HG02981 (cell line): ENCODE measurements at regions not wholly inside any gene's neighbourhood (a gene's known extent, or its start where the extent isn't known, plus 50 kb on each side); places are given as distances from the start of the nearest gene placed in this dataset.

Experiments
- ATAC-seq: cut with Tn5 transposase; IDR thresholded peaks from one replicate; pipeline ENCODE4 v1.9.1; 2021; ENCODE audit warnings: mild to moderate bottlenecking, moderate library complexity; ENCODE audit not compliant: unreplicated experiment

DNA sequence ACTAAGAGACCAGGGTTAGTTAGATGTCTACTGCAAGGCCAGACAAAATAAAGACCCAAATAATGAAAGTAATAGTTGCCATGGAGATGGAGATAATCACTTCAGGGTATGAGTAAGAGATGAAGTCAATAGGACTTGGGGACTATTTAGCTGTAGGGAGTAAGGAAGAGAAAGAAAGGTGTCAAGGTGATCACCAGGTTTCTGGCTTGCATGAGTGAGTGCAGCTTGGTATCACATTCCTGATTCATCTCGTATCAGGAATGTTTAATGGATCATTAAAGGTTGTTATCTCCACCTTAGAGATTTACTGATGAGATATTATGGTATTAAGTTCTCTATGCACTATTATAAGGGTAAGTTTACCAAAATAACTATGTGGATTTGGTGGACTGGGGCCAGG, 357.4 kb upstream of the ATP11B start:
- no peak for ATAC-seq

DNA sequence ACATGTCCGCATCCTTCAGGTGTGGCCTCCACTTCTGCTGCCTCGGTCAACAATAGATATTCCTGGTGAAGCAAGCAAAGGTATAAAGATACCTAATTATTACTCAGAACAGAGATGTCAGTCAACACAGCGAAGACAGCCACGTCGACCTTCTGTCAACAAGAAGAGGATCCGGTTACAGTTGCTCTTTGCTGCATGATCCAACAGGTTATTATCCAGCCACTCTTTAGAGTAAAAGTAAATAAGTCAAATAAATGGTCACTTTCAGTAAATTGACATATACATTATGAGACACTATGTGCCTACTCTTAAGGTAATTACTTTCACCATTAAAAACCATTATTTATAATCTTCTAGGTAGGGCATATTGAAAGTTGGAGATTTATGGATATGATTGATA, 356.8 kb upstream of the ATP11B start:
- ATAC-seq: no peak

DNA sequence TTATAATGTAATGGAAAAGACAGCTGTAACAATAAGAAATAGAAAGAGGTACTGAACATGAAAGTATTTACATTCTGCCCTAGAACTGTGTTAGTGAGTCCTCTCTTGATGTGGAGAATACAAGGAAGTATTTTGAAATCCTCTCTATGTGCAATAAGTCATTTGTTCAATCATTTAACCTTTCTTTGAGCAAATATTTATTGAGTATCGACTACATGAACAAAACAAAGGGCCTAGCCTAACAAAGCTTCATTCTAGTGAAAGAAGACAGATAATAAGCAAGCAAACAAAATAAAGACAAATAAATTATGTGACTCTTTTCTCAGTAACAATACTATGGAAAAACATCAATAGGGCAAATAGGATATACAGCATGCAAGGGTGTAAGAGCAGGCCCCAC, 354.9 kb upstream of the ATP11B start:
- no peak for ATAC-seq

GRCh38 chr3:182440101-182440500, 353.2 kb upstream of the ATP11B start:
- ATAC-seq: no peak

GRCh38 chr3:182445576-182445975, 347.7 kb upstream of the ATP11B start:
- no peak for ATAC-seq

DNA sequence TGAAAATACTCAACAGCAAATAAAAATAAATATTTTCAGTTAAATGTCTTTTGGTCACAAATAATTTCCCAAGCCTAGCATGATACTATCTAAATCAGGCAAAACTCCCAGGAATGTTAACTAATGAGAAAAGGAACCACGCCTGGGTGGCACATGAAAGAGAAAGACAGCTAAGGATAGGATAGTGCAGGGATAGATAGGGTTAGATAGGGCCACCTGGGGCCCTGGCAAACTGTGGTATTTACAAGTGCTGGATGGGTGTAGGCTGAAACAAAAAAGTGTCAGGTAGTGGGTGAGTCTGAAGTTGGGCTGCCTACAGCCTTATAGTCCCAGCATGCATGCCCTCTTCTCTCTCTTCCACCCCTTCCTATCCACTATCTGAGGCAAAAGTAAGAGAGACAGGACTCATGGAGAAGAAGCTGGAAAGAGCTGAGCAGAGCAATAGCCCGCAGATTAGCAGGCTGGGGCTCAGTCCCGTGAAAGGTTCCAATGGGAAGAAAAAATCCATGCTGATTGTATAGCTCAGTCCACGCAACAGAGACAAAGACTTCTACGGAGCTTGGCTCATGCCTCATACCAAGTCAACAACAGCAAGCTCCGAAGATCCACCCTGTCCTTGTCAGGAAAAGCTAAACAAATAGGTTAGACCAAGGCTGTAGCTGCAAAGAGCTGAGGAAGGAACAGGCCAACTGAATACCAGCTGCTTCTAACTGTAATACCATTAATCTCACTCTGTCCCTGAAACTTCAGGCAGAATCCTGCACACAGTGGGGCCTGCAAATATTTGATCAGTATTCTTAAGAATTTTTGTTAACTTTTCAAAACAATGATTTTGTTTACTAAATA, 342.1 kb upstream of the ATP11B start:
- no peak for ATAC-seq

DNA sequence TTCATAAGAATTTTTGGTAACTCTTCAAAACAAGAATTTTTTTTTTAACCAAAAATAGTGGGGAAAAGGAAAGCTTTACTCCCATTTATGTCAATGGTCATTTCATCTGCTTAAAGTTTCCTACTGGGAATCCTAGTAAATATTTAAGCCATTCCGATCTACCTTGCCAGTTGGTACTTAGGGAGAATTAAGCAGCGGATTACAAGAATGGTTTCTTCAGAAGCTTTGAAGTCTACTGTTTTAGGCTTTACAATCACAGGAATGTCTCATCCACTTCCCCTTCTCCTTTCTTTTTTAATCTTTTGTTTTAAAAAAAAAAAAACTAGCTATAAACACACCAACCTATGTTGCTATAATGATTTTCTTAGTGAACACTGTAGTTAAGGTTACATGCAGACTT, 341.4 kb upstream of the ATP11B start:
- no peak for ATAC-seq

DNA sequence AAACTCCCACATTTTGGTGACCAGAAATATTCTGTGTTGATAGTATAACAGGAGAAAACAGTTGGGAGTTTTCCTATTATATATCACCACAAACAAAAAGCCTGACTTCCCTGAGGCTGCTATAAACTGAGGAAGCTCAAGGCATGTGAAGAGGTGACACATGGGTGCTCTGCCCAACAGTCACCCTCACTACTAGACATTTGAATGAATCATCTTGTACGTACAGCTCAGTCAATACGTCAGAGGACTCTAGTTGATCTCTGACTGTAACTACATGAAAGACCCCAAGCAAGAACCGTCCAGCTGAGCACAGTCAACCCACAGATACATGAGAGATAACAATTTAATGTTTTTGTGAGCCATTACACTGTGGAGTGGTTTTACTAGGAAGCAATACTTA, 338.3 kb upstream of the ATP11B start:
- ATAC-seq: no peak

GRCh38 chr3:182460303-182460702, 333.0 kb upstream of the ATP11B start:
- no peak for ATAC-seq

DNA sequence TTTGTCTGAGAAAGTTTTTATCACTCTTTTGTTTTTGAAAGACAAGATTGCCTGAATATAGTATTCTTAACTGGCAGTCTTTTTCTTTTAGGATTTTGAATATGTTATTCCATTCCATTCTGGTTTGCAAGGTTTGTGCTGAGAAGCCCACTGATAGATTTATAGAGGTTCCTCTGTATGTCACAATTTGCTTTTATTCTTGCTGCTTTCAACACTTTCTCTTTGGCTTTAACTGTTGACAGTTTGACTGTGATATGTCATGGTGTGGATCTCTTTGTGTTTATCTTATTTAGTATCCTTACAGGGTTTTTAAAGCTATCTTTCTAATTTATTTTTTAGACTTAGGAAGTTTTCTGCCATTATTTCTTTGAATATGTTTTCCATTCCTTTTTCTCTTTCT, 331.2 kb upstream of the ATP11B start:
- no peak for ATAC-seq

GRCh38 chr3:182464513-182465145, 328.7 kb upstream of the ATP11B start:
- no peak for ATAC-seq

DNA sequence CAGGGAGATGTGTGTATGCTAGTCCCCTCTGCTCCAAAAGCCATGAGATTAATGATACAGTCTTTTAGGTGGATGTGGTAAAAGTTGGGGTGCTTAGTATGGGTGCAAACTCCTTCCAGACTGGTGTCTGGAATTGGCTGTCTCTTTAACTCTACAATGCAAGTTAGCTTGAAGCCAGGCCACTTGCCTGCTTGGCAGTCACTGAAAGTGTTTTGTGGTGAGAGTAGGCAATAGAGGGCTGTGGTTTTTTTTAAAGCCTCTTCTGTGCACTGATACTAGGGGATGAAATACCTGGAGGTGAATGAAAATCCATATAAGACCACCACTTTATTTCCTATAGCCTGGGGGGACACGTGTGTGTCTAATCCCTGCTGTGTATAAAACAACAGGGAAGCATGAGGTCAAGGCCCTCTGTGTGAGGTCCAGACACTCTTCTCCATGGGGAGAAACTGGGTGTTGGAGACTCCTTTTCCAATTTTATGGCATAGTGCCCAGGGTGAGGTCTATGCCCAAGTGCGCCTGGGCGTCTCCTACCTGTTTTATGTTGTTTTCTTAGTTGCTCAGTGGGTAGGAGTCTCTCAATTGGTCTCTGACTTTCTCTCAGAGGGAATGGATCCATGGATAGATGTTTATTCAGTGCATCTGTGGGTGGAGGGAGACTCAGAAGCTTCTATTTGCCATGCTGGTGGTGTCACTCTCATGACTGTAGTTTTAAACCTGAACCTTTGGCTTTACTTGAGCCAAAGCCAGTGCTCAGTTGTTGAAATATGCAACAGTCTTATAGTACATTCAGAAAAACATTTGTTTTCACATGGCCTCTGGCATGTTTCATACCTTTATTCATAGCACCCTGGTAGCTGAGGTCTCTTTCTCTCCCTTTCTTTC, 327.8 kb upstream of the ATP11B start:
- ATAC-seq: no peak

DNA sequence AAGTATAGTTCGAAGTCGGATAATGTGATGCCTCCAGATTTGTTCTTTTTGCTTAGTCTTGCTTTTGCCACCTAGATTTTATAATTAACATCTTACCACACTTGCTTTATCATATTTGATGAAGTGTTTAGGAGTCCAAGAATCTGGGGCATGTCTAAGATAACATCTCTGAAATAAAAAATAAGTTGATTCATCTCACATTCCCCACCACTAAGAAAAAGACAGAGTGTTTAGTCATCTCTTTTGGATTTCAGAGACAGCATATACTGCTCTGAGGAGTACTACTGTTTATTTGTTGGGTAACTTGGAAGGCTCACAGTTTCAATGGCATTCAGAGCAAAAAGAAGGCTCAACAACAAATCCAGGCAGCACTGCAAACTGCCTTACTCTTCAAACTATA, 324.2 kb upstream of the ATP11B start:
- ATAC-seq: no peak

GRCh38 chr3:182470187-182470586, 323.1 kb upstream of the ATP11B start:
- no peak for ATAC-seq

GRCh38 chr3:182473191-182473710, 320.1 kb upstream of the ATP11B start:
- no peak for ATAC-seq

GRCh38 chr3:182478369-182478768, 314.9 kb upstream of the ATP11B start:
- ATAC-seq: no peak

DNA sequence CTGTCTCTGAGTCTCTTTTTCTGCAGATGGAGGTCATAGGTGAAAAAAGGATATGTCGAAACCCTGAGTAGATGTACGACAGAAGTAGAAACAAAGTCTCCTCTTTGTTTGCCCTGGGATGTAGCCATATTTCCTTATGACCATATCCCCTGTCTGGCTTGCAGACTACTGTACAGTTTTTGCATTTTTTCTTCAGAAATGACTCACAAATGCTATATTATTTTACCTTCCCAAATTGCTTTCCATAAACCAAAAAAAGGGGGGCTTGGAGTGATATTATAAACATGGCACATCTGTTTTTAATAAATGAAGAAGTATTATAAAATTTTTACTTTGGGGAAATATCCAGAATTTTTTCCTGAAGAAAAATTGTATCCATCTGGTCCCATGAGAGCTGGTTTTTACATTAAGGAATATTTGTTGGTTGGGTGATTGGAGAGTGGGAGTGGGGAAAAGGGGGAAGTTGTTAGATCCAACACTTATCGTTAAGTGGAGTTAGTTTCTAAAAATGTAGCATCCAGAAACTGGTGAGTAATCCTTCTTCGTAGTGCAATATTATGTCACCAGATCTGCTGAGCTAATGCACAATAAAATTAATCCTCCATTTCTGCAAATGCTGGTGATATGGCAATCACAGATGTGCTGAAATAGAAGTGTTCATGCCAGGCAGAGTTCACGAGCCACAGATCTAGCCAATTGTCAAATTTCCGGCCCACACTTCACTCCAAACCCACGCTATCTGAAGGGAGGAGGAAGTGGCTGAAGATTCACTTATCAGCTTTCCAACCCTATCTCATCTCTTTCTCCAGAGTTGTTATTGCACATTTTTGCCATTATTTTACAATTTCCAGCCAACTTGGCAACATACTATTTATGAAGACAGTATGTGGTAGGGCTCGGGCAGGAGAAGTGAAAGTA, 313.6 kb upstream of the ATP11B start:
- ATAC-seq: no peak

DNA sequence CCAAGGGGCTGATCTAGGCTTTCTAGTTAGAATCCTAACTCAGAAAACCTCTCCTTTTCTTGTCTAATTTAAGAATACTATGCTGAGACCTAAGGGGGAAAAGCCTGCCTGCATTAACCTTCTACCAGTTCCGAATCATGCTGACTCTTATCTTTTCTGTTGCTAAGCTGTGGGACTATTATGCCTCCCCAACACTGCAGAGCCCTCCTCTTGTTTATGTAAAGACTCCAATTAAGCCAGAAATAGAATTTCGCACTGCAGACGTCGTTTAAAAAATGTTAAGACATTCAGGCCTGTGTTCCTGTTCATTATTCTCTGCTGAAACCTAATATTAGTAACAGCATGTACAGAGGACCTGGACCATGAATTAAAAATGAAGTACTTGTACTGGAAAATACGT, 310.6 kb upstream of the ATP11B start:
- ATAC-seq: no peak

- no peak for ATAC-seq
These were observed 308.6 kb upstream of the ATP11B start for GRCh38 chr3:182484682-182485081.

- ATAC-seq: no peak
These were observed 308.0 kb upstream of the ATP11B start for GRCh38 chr3:182485301-182485700.
